ENCODE measurements at regions not wholly inside any gene's neighbourhood (a gene's known extent, or its start where the extent isn't known, plus 50 kb on each side); places are given as distances from the start of the nearest gene placed in this dataset.
"Not testable (repeated sequence)": the region's sequence is repeated elsewhere in the genome, so short reads cannot be mapped to it uniquely, and the experiment has no call there.

DNA sequence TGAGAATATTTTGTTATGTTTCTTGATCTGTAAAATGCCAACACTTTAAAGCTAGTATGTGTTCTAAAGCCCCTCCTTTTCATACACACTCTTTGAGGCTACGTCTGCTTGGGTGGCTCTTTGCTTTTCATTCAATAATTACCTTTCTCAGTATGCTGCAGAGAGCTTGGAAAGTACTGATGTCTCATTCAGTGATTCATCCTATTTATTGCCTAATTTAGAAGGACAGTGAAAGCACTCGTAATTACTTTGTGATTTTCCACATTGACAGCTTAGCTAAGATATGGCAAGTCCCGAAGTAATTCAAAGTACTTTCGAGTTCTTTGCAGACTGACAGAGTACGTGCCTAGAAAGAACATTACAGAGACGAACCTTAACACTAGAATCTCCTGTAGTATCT lies 57.2 kb downstream of the BMP15 start:
- in situ Hi-C loops (cut with MboI; ENCODE audit: low pct_ligation_motif_present in 1 of 4, low pct_unique_long_range_greater_than_20kb in 1 of 4, low sequenced_read_pairs in 3 of 4) (no loop called here), intact Hi-C loops (cut with DNase I; ENCODE audit: low total_unique reads) (no loop called here)

GRCh38 chrX:50968871-50969635 lies 58.5 kb downstream of the BMP15 start:
- H3K4me3 ChIP-seq; H3K27me3 ChIP-seq; intact Hi-C loops (cut with DNase I; ENCODE audit: low total_unique reads); H3K9me3 ChIP-seq; H3K4me1 ChIP-seq; DNase-seq; in situ Hi-C loops (cut with MboI; ENCODE audit: low pct_ligation_motif_present in 1 of 4, low pct_unique_long_range_greater_than_20kb in 1 of 4, low sequenced_read_pairs in 3 of 4); H3K27ac ChIP-seq; H3K36me3 ChIP-seq: not testable (repeated sequence)
- WGBS, 2 donors (ENCODE audit: low coverage in 1 of 2): 70 to 100% methylated on average over 1 to 7 of the region's 7 CpGs

More for the DNA sequence above, 57.2 kb downstream of the BMP15 start:
- Histone ChIP-seq H3K9me3 (no peaks in the 10 kb centered on the region), H3K4me1 (no peaks in the 10 kb centered on the region), H3K27ac (no peak overlapping the region), H3K27me3 (no peaks in the 10 kb centered on the region), H3K36me3 (no peaks in the 10 kb centered on the region), H3K4me3 (no peak overlapping the region)
- whole genome bisulfite sequencing, 2 donors (ENCODE audit: low coverage in 1 of 2): 75% methylated on average over 6 of the region's 6 CpGs; no CpG with 5 or more reads in 1 of the 2 donors
- no peak for TF ChIP-seq EP300 (IDR thresholded peaks at IDR 0.05; ENCODE audit: low read depth)
- no peak for TF ChIP-seq POLR2AphosphoS5 (IDR thresholded peaks at IDR 0.05)
- no peak for TF ChIP-seq POLR2A (IDR thresholded peaks at IDR 0.05)
- no peak for TF ChIP-seq CTCF (IDR thresholded peaks at IDR 0.05)
- no peak for DNase-seq

DNA sequence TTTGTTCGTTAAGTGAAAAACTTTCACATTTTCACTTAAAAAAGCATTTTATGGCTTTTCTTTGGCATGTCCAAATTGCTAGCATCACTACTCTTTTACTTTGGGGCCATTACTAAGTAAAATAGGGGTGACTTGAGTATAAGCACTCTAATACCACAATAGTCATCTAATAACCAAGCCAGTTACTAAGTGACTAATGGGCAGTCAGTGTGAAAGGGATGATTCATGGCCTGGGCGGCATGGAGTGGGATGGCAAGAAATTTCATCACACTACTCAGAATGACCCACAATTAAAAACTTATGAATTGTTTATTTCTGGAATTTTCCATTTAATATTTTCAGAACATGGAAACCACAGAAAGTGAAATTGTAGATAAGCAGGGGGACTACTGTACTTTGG lies 60.9 kb downstream of the BMP15 start:
- H3K27ac ChIP-seq: no peak overlapping the region
- no peak for DNase-seq
- WGBS, 2 donors (ENCODE audit: low coverage in 1 of 2): 78 to 80% methylated on average over 1 to 2 of the region's 2 CpGs
- intact Hi-C loops (cut with DNase I; ENCODE audit: low total_unique reads): no loop called here
- no peak overlapping the region for H3K4me3 ChIP-seq
- in situ Hi-C loops (cut with MboI; ENCODE audit: low pct_ligation_motif_present in 1 of 4, low pct_unique_long_range_greater_than_20kb in 1 of 4, low sequenced_read_pairs in 3 of 4): no loop called here
- H3K36me3 ChIP-seq: no peaks in the 10 kb centered on the region
- TF ChIP-seq POLR2A (IDR thresholded peaks at IDR 0.05) (no peak), POLR2AphosphoS5 (IDR thresholded peaks at IDR 0.05) (no peak), EP300 (IDR thresholded peaks at IDR 0.05; ENCODE audit: low read depth) (no peak), CTCF (IDR thresholded peaks at IDR 0.05) (no peak)
- H3K9me3 ChIP-seq: no peaks in the 10 kb centered on the region
- no peaks in the 10 kb centered on the region for H3K27me3 ChIP-seq
- H3K4me1 ChIP-seq: no peaks in the 10 kb centered on the region

GRCh38 chrX:50973199-50973598 lies 62.7 kb downstream of the BMP15 start:
- Histone ChIP-seq H3K9me3 (no peaks in the 10 kb centered on the region), H3K27ac (no peak overlapping the region), H3K4me3 (no peak overlapping the region), H3K36me3 (no peaks in the 10 kb centered on the region), H3K4me1 (no peaks in the 10 kb centered on the region), H3K27me3 (no peaks in the 10 kb centered on the region)
- in situ Hi-C loops (cut with MboI; ENCODE audit: low pct_ligation_motif_present in 1 of 4, low pct_unique_long_range_greater_than_20kb in 1 of 4, low sequenced_read_pairs in 3 of 4) (no loop called here), intact Hi-C loops (cut with DNase I; ENCODE audit: low total_unique reads) (no loop called here)
- TF ChIP-seq CTCF (IDR thresholded peaks at IDR 0.05): no peak
- TF ChIP-seq EP300 (IDR thresholded peaks at IDR 0.05; ENCODE audit: low read depth): no peak
- no peak for TF ChIP-seq POLR2A (IDR thresholded peaks at IDR 0.05)
- TF ChIP-seq POLR2AphosphoS5 (IDR thresholded peaks at IDR 0.05): no peak
- WGBS, 2 donors (ENCODE audit: low coverage in 1 of 2): 66% methylated on average over 3 of the region's 3 CpGs; no CpG with 5 or more reads in 1 of the 2 donors
- no peak for DNase-seq
